Esophagus squamous epithelium (tissue), 4 donors: ENCODE measurements at regions not wholly inside any gene's neighbourhood (a gene's known extent, or its start where the extent isn't known, plus 50 kb on each side); places are given as distances from the start of the nearest gene placed in this dataset.

ENCODE experiments used
- CTCF ChIP-seq, 6 experiments: fragments of 450-650 bp in 4 of 6; fragments of 200-600 bp in 2 of 6; sonication (generic) in 2 of 6; IDR thresholded peaks; one replicate each; pipeline ENCODE4 v1.5.1; 2016 to 2019; ENCODE audit warnings: antibody characterized with exemption in 6 of 6, mild to moderate bottlenecking in 4 of 6, moderate library complexity in 4 of 6
- POLR2A ChIP-seq, 4 donors: fragments of 450-650 bp; IDR thresholded peaks; one replicate each; pipeline ENCODE4 v1.6.1; 2017; ENCODE audit warnings: antibody characterized with exemption in 4 of 4, mild to moderate bottlenecking in 4 of 4, moderate library complexity in 3 of 4

GRCh38 chr6:67009818-67010217, 1302.8 kb upstream of the EYS start:
- TF ChIP-seq POLR2A (IDR thresholded peaks at IDR 0.05), result no peak
- TF ChIP-seq CTCF (IDR thresholded peaks at IDR 0.05), result no peak
